AG09309 (cell line): ENCODE measurements at regions not wholly inside any gene's neighbourhood (a gene's known extent, or its start where the extent isn't known, plus 50 kb on each side); places are given as distances from the start of the nearest gene placed in this dataset.

Experiments used
- DNase-seq: peaks from one replicate; pipeline ENCODE4 v3.0.0-alpha.2; 2010; ENCODE audit warnings: low read depth
- H3K4me3 ChIP-seq: 2 replicates; pipeline ENCODE4 v1.5.1; 2011; ENCODE audit warnings: mild to moderate bottlenecking, low read depth, low read length, moderate library complexity; ENCODE audit not compliant: control insufficient read depth
- CTCF ChIP-seq: IDR thresholded peaks from 2 replicates; pipeline ENCODE4 v1.5.1; 2011; ENCODE audit warnings: mild to moderate bottlenecking, low read depth, low read length, inconsistent platforms; ENCODE audit not compliant: insufficient read depth, control insufficient read depth; ENCODE audit errors: missing control alignments

GRCh38 chr13:84470528-84470927 lies 588.3 kb upstream of the SLITRK1 start:
- TF ChIP-seq CTCF: no peak
- no peak for DNase-seq
- H3K4me3 ChIP-seq: no peak overlapping the region

- H3K4me3 ChIP-seq: no peak overlapping the region
- TF ChIP-seq CTCF: no peak
- no peak for DNase-seq
These were observed 584.2 kb upstream of the SLITRK1 start for GRCh38 chr13:84466461-84466860.

- DNase-seq: no peak
- no peak for TF ChIP-seq CTCF
- no peak overlapping the region for H3K4me3 ChIP-seq
These were observed 578.7 kb upstream of the SLITRK1 start for GRCh38 chr13:84460989-84461388.

DNA sequence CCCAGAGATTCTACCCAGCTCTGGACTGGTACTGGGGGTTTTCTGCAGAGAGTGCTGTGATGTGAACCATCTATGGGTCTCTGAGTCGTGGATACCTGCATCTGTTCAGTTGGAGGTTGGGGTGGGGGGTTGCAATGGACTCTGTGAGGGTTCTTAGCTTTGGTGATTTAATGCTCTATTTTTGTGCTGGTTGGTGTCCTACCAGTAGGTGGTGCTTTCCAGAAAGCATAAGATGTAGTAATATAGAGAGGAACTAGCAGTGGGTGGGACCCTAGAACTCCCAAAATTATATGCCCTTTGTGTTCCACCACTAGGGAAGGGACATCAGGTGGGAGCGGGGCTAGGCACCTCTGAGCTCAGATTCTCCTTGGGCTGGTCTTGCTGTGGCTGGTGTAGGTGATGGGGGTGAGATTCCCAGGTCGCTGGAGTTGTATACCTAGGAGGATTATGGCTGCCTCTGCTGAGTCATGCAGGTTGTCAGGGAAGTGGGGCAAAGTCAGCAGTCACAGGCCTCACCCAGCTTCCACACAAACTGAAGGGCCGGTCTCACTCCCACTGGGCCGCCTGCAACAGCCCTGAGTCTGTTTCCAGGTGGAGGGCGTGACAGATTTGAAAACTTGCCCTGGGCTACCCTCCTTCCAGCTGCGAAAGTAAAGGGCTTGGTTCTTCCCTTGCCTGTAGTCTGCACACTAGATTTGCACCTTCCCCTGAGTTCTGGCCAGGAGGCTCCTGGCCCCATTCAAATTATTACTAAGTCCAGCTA lies 573.0 kb upstream of the SLITRK1 start:
- H3K4me3 ChIP-seq: no peak overlapping the region
- TF ChIP-seq CTCF: no peak
- no peak for DNase-seq

GRCh38 chr13:84447640-84447978 lies 565.3 kb upstream of the SLITRK1 start:
- no peak for TF ChIP-seq CTCF
- no peak for DNase-seq
- H3K4me3 ChIP-seq: no peak overlapping the region

DNA sequence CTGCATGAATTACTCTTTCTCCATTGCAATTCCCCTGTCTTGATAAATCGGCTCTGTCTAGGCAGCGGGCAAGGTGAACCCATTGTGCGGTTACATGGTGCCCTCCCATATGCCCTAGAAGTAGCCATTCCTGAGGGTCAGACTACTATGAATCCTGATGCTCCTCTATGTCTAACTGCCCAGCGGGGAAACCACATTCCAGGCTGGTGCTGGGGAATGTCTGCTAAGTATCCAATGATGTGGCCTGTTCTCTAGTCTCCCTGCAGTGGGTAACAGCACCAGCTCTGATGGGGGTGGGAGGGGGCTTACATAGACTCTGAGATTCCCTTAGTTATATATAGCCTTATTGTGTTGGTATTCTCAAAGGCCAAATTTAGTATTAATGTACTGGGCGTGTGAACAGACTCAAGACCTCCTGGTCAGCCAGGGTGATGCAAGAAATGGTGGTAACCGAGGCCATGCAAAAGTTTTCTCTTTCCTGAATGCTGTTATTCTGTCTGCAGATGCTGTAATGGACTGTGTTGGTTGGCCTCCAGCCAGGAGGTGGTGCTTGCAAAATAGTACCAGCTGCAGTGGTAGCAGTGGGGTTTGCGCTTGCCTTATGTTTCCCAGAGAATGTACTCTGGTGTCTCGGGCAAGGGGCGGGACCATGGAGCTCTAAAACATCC lies 564.8 kb upstream of the SLITRK1 start:
- H3K4me3 ChIP-seq: no peak overlapping the region
- no peak for TF ChIP-seq CTCF
- peak; percentile 11 for DNase-seq
